HepG2 (cell line): ENCODE measurements at regions not wholly inside any gene's neighbourhood (a gene's known extent, or its start where the extent isn't known, plus 50 kb on each side); places are given as distances from the start of the nearest gene placed in this dataset.

ENCODE experiments used
- ATAC-seq: fragments of 200-7000 bp; cut with Tn5 transposase; 3 replicates; pipeline ENCODE4 v1.9.1; 2020; ENCODE audit warnings: mild to moderate bottlenecking, moderate library complexity
- BruUV-seq: library from RNA; stranded (reverse); fragments of 400-500 nt; replicated peaks from 2 replicates; lab custom pipeline; 2021; lab: Mats Ljungman, UMichigan
- CTCF ChIA-PET: fragments of 300-600 bp; formaldehyde crosslinking; extraction: SDS; loops from one replicate; lab custom pipeline; 2021; ENCODE audit warnings: low total read pairs, inconsistent platforms, low intra/inter-chr PET ratio; lab: Yijun Ruan, JAX
- POLR2A ChIA-PET: fragments of 350-600 bp; sonication (Branson Sonifier 250); formaldehyde crosslinking; loops from one replicate; lab custom pipeline; 2020; ENCODE audit warnings: antibody characterized with exemption, inconsistent platforms; lab: Yijun Ruan, JAX
- DNase-seq: peaks from one replicate; pipeline ENCODE4 v3.0.0-alpha.2; 2015; ENCODE audit warnings: low spot score
- FAIRE-seq: peaks from 3 replicates; lab custom pipeline; 2011; peaks lifted over from hg19 to GRCh38; lab: Jason Lieb, UNC
- H2AFZ ChIP-seq: one replicate; pipeline ENCODE4 v1.6.1; 2011; ENCODE audit warnings: low read length, inconsistent platforms
- H3K27ac ChIP-seq: fragments of 300-600 bp; 3 replicates; pipeline ENCODE4 v1.8.0; 2011; ENCODE audit warnings: mixed run types, mild to moderate bottlenecking, mixed read lengths, low read length, inconsistent platforms; ENCODE audit not compliant: insufficient read depth; ENCODE audit errors: extremely low read length
- H3K27me3 ChIP-seq, 2 experiments: fragments of 200-600 bp in 1 of 2; 2 replicates in 1 of 2; 3 replicates in 1 of 2; pipeline versions ENCODE4 v1.6.0 to v1.8.0; 2011; ENCODE audit warnings: low read length in 2 of 2, mild to moderate bottlenecking in 2 of 2, moderate library complexity in 2 of 2, inconsistent platforms in 1 of 2; ENCODE audit not compliant: insufficient read depth in 2 of 2, control insufficient read depth in 1 of 2
- H3K36me3 ChIP-seq, 2 experiments: fragments of 200-600 bp in 1 of 2; replicated peaks in 1 of 2; 2 replicates in 1 of 2; 3 replicates in 1 of 2; pipeline versions ENCODE4 v1.5.1 to v1.8.0; 2011; ENCODE audit warnings: low read length in 2 of 2, inconsistent platforms in 1 of 2; ENCODE audit not compliant: insufficient read depth in 2 of 2, control insufficient read depth in 1 of 2
- H3K4me1 ChIP-seq: 2 replicates; pipeline ENCODE4 v1.5.1; 2012; ENCODE audit warnings: low read length, inconsistent platforms; ENCODE audit not compliant: insufficient read depth
- H3K4me2 ChIP-seq: 2 replicates; pipeline ENCODE4 v1.6.0; 2011; ENCODE audit warnings: low read depth, low read length, inconsistent platforms
- H3K4me3 ChIP-seq, 3 experiments: fragments of 200-600 bp in 1 of 3; sonication (generic), shearing (Covaris generic) in 1 of 3; replicated peaks in 1 of 3; 2 replicates each; pipeline ENCODE4 v1.5.1; 2011 to 2016; ENCODE audit warnings: low read length in 3 of 3, inconsistent platforms in 2 of 3, low read depth in 2 of 3, mild to moderate bottlenecking in 2 of 3, control low read depth in 1 of 3, mixed read lengths in 1 of 3; ENCODE audit not compliant: insufficient read depth in 1 of 3
- H3K79me2 ChIP-seq: one replicate; pipeline ENCODE4 v1.6.1; 2011; ENCODE audit warnings: low read length, inconsistent platforms; ENCODE audit not compliant: insufficient read depth
- H3K9ac ChIP-seq: 2 replicates; pipeline ENCODE4 v1.6.0; 2011; ENCODE audit warnings: mild to moderate bottlenecking, low read depth, low read length, inconsistent platforms; ENCODE audit not compliant: insufficient read depth
- H3K9me3 ChIP-seq: 2 replicates; pipeline ENCODE4 v1.5.1; 2012; ENCODE audit warnings: mild to moderate bottlenecking, low read length
- H4K20me1 ChIP-seq: 2 replicates; pipeline ENCODE4 v1.6.0; 2011; ENCODE audit warnings: inconsistent platforms, mild to moderate bottlenecking, low read length, moderate library complexity; ENCODE audit not compliant: insufficient read depth
- GATAD1 ChIP-seq: IDR thresholded peaks from 2 replicates; pipeline ENCODE4 v1.6.1; 2016; ENCODE audit warnings: missing genetic modification reagents, missing compliant biosample characterization
- PAX8 ChIP-seq: sonication (generic); formaldehyde crosslinking; IDR thresholded peaks from 2 replicates; pipeline ENCODE4 v1.8.0; 2022; ENCODE audit warnings: mild to moderate bottlenecking, missing genetic modification reagents, borderline replicate concordance
- PITX1 ChIP-seq: sonication (generic); formaldehyde crosslinking; IDR thresholded peaks from 2 replicates; pipeline ENCODE4 v1.5.1; 2020; ENCODE audit warnings: mild to moderate bottlenecking, missing genetic modification reagents
- SMAD1 ChIP-seq: sonication (generic); formaldehyde crosslinking; IDR thresholded peaks from 2 replicates; pipeline ENCODE4 v1.4.0; 2020; ENCODE audit warnings: missing genetic modification reagents, low read depth, mild to moderate bottlenecking, borderline replicate concordance
- SMAD3 ChIP-seq: sonication (generic); formaldehyde crosslinking; IDR thresholded peaks from 2 replicates; pipeline ENCODE4 v1.4.0; 2020; ENCODE audit warnings: missing genetic modification reagents
- STAG1 ChIP-seq: sonication (generic); formaldehyde crosslinking; IDR thresholded peaks from 2 replicates; pipeline ENCODE4 v1.4.0; 2020; ENCODE audit warnings: missing genetic modification reagents
- SYNCRIP ChIP-seq: fragments of 200-400 bp; formaldehyde crosslinking; IDR thresholded peaks from 2 replicates; pipeline ENCODE4 v1.6.1; 2018; ENCODE audit warnings: mild to moderate bottlenecking, low read depth, low read length; ENCODE audit not compliant: insufficient read depth
- ZNF143 ChIP-seq: sonication (generic); formaldehyde crosslinking; IDR thresholded peaks from 2 replicates; pipeline ENCODE4 v1.4.0; 2020; ENCODE audit warnings: missing genetic modification reagents
- ZNF207 ChIP-seq: fragments of 450-650 bp; IDR thresholded peaks from 2 replicates; pipeline ENCODE4 v1.6.1; 2016; ENCODE audit warnings: antibody characterized with exemption, borderline replicate concordance
- ZNF354B ChIP-seq: sonication (generic); formaldehyde crosslinking; IDR thresholded peaks from 2 replicates; pipeline ENCODE4 v1.8.0; 2022; ENCODE audit warnings: mild to moderate bottlenecking, missing genetic modification reagents
- WGBS: methylation state at CpG from one replicate; pipeline ENCODE4 v1.1.6; 2017; ENCODE audit warnings: low lambda C conversion rate; 5-methylcytosine and 5-hydroxymethylcytosine counted together
- in situ Hi-C: cut with HindIII; loops from 2 replicates; pipeline ENCODE4 v1.10.0; 2017; ENCODE audit warnings: low pct_unique_long_range_greater_than_20kb; ENCODE audit not compliant: extremely low pct_ligation_motif_present
- intact Hi-C: fragments of 100-400 bp; cut with micrococcal nuclease; formaldehyde crosslinking; loops from one replicate; pipeline ENCODE4 v1.10.0; 2022; ENCODE audit not compliant: unreplicated experiment
- TF ChIP-seq, protein P1 (sequence below): sonication (generic); formaldehyde crosslinking; IDR thresholded peaks from 2 replicates; pipeline ENCODE4 v1.5.1; 2020; ENCODE audit warnings: missing genetic modification reagents, mild to moderate bottlenecking, borderline replicate concordance

DNA sequence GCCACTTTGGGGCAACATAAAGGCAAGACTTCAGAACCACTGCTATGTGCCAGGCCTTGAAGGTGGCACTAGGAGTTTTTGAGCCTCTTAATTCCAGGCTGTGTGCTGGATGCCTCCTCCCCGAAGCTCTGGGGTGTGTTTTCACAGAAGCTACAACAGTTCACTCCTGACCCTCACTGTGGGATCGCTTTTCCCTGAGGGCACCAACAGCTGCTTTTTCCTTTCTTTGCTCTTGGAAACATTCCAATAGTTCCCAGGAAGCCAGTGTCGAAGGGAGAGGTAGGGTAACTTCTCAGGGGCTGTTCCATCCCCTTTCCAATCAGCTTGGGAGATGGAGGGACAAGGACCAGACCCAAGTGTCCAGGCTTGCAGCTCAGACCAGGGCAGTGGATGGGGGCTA is 153.4 kb downstream of the C1orf94 start:
- intact Hi-C loops (no loop called here), in situ Hi-C loops (no loop called here)
- Histone ChIP-seq H3K9me3 (no peaks in the 10 kb centered on the region), H3K27ac (no peak overlapping the region), H3K9ac (no peak overlapping the region), H3K4me1 (no peaks in the 10 kb centered on the region), H3K4me2 (no peak overlapping the region), H4K20me1 (no peaks in the 10 kb centered on the region), H3K4me3 (no peak overlapping the region), H3K27me3 (no peaks in the 10 kb centered on the region), H2AFZ (no peak overlapping the region), H3K79me2 (no peaks in the 10 kb centered on the region)
- POLR2A ChIA-PET: no interaction called here
- WGBS: 2% methylated on average over 3 of the region's 3 CpGs
- no TSS peak for BruUV-seq
- DNase-seq (no peak), FAIRE-seq (no peak), ATAC-seq (no peak)
- CTCF ChIA-PET: no interaction called here
- TF ChIP-seq SYNCRIP: no peak
- no peak for TF ChIP-seq GATAD1 (CRISPR knock-in tag)
- TF ChIP-seq SMAD3 (CRISPR knock-in tag): no peak
- no peak for TF ChIP-seq ZNF143 (CRISPR knock-in tag)
- no peak for TF ChIP-seq ZNF354B (CRISPR knock-in tag)
- TF ChIP-seq STAG1 (CRISPR knock-in tag): no peak
- TF ChIP-seq PAX8 (CRISPR knock-in tag): no peak
- TF ChIP-seq SMAD1 (CRISPR knock-in tag): no peak
- no peak for TF ChIP-seq ZNF207
- TF ChIP-seq, protein P1, sequence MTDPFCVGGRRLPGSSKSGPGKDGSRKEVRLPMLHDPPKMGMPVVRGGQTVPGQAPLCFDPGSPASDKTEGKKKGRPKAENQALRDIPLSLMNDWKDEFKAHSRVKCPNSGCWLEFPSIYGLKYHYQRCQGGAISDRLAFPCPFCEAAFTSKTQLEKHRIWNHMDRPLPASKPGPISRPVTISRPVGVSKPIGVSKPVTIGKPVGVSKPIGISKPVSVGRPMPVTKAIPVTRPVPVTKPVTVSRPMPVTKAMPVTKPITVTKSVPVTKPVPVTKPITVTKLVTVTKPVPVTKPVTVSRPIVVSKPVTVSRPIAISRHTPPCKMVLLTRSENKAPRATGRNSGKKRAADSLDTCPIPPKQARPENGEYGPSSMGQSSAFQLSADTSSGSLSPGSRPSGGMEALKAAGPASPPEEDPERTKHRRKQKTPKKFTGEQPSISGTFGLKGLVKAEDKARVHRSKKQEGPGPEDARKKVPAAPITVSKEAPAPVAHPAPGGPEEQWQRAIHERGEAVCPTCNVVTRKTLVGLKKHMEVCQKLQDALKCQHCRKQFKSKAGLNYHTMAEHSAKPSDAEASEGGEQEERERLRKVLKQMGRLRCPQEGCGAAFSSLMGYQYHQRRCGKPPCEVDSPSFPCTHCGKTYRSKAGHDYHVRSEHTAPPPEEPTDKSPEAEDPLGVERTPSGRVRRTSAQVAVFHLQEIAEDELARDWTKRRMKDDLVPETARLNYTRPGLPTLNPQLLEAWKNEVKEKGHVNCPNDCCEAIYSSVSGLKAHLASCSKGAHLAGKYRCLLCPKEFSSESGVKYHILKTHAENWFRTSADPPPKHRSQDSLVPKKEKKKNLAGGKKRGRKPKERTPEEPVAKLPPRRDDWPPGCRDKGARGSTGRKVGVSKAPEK (CRISPR knock-in tag): no peak
- TF ChIP-seq PITX1 (CRISPR knock-in tag): no peak
- TF ChIP-seq, all 625 proteins: peak for 0
- no peaks in the 10 kb centered on the region for H3K36me3 ChIP-seq
